ENCODE measurements at regions not wholly inside any gene's neighbourhood (a gene's known extent, or its start where the extent isn't known, plus 50 kb on each side); places are given as distances from the start of the nearest gene placed in this dataset.
"Not testable (repeated sequence)": the region's sequence is repeated elsewhere in the genome, so short reads cannot be mapped to it uniquely, and the experiment has no call there.

DNA sequence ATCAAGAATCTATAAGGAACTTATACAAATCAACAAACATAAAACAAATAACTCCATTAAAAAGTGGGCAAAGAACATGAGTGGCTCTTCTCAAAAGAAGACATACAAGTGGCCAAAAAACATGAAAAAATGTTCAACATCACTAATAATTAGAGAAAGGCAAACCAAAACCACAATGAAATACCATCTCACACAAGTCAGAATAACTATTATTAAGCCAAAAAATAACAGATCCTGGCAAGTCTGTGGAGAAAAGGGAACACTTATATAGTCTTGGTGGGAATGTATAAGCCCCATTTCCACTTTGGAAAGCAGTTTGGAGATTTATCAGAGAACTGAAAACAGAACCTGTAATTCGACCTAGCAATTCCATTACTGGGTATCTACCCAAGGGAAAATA is 921.0 kb downstream of the KCNA4 start:
- H3K4me1 ChIP-seq (ENCODE audit: control insufficient read depth, insufficient read depth, low read length), result no peaks in the 10 kb centered on the region
- no CpG with 5 or more reads among the region's 1 CpG for WGBS (ENCODE audit: insufficient coverage, insufficient read length)
- H3K4me3 ChIP-seq (ENCODE audit: low read length), result no peak overlapping the region
- H3K27ac ChIP-seq (ENCODE audit: low read length), result no peak overlapping the region
- H3K36me3 ChIP-seq (ENCODE audit: control insufficient read depth, insufficient read depth, low read length), result no peaks in the 10 kb centered on the region
- no peaks in the 10 kb centered on the region for H3K9me3 ChIP-seq (ENCODE audit: control insufficient read depth, insufficient read depth, low read length)
- no peak for DNase-seq (ENCODE audit: low read depth, low spot score)
- no peaks in the 10 kb centered on the region for H3K27me3 ChIP-seq (ENCODE audit: control insufficient read depth, insufficient read depth, low read length)

DNA sequence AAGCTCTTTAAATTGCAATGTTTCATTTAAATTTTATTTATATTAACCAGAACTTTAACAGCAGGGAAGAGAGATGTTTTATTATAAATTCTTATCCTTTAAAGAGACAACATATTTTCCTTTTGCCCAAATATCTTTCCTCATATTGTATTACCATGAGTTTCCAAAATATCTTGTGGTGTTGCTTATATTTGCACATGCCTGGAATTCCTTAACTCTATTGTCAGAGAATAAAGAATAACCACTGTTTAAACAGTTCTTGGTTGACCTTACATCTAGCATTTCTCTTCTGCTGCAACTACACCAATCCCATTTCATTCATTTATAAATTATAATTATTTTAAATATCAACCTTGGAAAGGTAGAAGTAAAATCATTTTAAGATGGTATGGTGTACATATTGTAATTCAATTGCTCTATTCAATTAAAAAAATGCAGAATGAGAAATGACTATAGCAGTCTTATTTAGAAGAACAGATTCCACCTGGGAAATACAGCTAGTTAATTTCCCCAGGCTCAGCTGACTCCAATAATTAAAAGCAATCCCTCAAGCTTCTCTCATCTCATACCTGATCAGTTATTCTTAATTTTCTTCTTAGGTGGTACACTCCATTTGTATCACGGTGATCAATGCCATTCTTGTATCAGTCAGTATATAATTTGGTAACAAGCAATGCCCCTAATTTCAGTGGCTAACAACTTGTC is 923.3 kb downstream of the KCNA4 start:
- WGBS (ENCODE audit: insufficient coverage, insufficient read length), result no CpG with 5 or more reads among the region's 1 CpG
- no peak overlapping the region for H3K27ac ChIP-seq (ENCODE audit: low read length)
- H3K9me3 ChIP-seq (ENCODE audit: control insufficient read depth, insufficient read depth, low read length), result no peaks in the 10 kb centered on the region
- H3K36me3 ChIP-seq (ENCODE audit: control insufficient read depth, insufficient read depth, low read length), result no peaks in the 10 kb centered on the region
- no peaks in the 10 kb centered on the region for H3K27me3 ChIP-seq (ENCODE audit: control insufficient read depth, insufficient read depth, low read length)
- H3K4me3 ChIP-seq (ENCODE audit: low read length), result no peak overlapping the region
- H3K4me1 ChIP-seq (ENCODE audit: control insufficient read depth, insufficient read depth, low read length), result no peaks in the 10 kb centered on the region
- DNase-seq (ENCODE audit: low read depth, low spot score), result no peak

DNA sequence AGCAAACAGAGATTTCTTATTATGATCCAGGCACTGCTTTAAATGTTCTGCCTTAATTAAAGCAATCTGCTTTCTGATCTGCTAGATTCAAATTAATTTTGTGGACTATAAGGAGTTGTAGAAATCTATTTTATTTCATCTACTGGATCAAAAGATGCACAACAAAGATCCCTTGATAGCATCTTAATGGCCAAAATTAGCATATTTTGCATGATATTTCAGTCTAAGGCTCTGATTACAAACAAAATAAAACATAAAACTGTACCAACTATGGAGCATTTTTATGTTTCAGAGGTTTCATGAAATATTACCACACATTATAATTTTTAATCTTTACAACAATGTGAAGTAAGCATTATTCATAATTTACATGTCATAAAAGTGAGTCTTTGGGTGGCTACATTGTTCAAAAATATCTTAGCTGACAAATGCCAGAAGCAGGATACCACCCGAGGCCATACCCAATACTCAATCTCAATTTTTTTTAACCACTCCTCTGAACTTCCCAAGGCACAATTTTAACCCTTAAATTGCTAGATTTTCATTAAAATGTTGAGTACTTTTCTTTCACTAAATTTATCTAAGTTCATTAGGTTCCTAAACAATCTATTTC is 929.5 kb downstream of the KCNA4 start:
- H3K27ac ChIP-seq (ENCODE audit: low read length), result no peak overlapping the region
- WGBS (ENCODE audit: insufficient coverage, insufficient read length), result no CpG with 5 or more reads among the region's 1 CpG

DNA sequence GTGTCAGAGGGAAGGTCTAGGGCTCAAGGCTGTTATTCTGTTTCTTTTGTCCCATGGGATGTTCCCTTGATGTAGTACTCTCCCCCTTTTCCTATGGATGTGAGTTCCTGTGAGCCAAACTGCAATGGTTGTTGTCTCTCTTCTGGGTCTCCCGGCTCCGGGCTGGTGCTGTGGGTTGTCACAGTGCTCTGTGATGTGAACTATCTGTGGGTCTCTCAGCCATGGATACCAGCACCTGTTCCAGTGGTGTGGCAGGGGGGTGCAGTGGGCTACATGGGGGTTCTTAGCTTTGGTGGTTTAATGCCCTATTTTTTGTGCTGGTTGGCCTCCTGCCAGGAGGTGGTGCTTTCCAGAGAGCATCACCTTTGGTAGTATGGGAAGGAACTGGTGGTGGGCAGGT is 941.1 kb downstream of the KCNA4 start:
- WGBS (ENCODE audit: insufficient coverage, insufficient read length), result no CpG with 5 or more reads among the region's 2 CpGs
- no peak overlapping the region for H3K4me3 ChIP-seq (ENCODE audit: low read length)
- no peak overlapping the region for H3K27ac ChIP-seq (ENCODE audit: low read length)
- no peaks in the 10 kb centered on the region for H3K27me3 ChIP-seq (ENCODE audit: control insufficient read depth, insufficient read depth, low read length)
- DNase-seq (ENCODE audit: low read depth, low spot score), result no peak
- no peaks in the 10 kb centered on the region for H3K36me3 ChIP-seq (ENCODE audit: control insufficient read depth, insufficient read depth, low read length)
- H3K9me3 ChIP-seq (ENCODE audit: control insufficient read depth, insufficient read depth, low read length), result no peaks in the 10 kb centered on the region
- no peaks in the 10 kb centered on the region for H3K4me1 ChIP-seq (ENCODE audit: control insufficient read depth, insufficient read depth, low read length)

More for the DNA sequence above, 929.5 kb downstream of the KCNA4 start:
- Histone ChIP-seq H3K4me3 (ENCODE audit: low read length) (no peak overlapping the region), H3K27me3 (ENCODE audit: control insufficient read depth, insufficient read depth, low read length) (no peaks in the 10 kb centered on the region), H3K9me3 (ENCODE audit: control insufficient read depth, insufficient read depth, low read length) (no peaks in the 10 kb centered on the region), H3K36me3 (ENCODE audit: control insufficient read depth, insufficient read depth, low read length) (no peaks in the 10 kb centered on the region), H3K4me1 (ENCODE audit: control insufficient read depth, insufficient read depth, low read length) (no peaks in the 10 kb centered on the region; the same call in 1 of the 2 replicates)
- DNase-seq (ENCODE audit: low read depth, low spot score), result no peak

DNA sequence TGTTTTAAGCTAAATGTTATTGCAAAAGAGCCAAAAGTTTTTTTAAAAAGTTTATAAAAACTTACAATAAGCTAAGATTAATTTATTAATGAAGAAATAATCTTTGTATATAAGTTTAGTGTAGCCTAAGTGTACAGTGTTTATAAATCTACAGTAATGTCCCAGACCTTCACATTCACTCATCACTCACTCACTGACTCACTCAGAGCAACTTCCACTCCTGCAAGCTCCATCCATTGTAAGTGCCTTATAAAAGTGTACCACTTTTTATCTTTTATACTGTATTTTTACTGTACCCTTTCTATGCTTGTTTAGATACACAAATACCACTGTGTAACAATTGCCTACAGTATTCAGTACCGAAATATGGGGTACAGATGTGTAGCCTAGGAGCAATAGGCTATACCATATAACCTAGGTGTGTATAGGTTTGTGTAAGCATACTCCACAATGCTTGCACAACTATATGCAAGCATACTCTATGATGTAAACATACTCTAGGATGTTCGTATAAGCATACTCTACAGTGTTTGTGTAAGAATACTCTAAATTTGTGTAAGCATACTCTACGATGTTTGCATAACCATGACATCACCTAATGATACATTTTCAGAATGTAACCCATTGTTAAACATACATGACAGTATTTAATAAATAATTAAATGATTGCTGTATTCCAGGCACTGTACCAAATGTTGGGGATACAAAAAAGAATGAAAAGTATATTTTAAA is 953.0 kb downstream of the KCNA4 start:
- H3K9me3 ChIP-seq (ENCODE audit: control insufficient read depth, insufficient read depth, low read length), result no peaks in the 10 kb centered on the region
- H3K27me3 ChIP-seq (ENCODE audit: control insufficient read depth, insufficient read depth, low read length), result no peaks in the 10 kb centered on the region
- no peak overlapping the region for H3K27ac ChIP-seq (ENCODE audit: low read length)
- WGBS (ENCODE audit: insufficient coverage, insufficient read length), result no CpG with 5 or more reads among the region's 3 CpGs
- H3K4me1 ChIP-seq (ENCODE audit: control insufficient read depth, insufficient read depth, low read length), result no peaks in the 10 kb centered on the region
- H3K36me3 ChIP-seq (ENCODE audit: control insufficient read depth, insufficient read depth, low read length), result no peaks in the 10 kb centered on the region
- H3K4me3 ChIP-seq (ENCODE audit: low read length), result no peak overlapping the region
- DNase-seq (ENCODE audit: low read depth, low spot score), result no peak

DNA sequence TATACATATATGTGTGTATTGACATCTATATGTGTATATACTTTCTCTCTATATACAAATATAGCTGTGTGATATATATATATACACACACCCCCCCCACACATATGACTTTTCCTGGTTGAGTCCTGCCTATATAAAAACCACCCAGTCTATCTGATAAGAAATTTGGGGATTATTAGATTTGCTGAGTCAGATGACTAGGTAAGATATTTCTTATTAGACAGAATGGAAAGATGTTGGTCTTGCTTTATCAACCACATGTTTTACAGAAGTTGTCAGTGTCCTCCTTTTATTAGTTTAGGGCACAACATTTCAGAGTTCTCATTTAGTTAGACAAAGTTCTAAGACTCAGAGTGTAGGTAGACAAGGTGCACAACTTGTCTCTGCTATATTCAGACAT is 953.3 kb downstream of the METTL15 start:
- Histone ChIP-seq H3K36me3 (ENCODE audit: control insufficient read depth, insufficient read depth, low read length) (no peaks in the 10 kb centered on the region), H3K4me1 (ENCODE audit: control insufficient read depth, insufficient read depth, low read length) (no peaks in the 10 kb centered on the region), H3K27me3 (ENCODE audit: control insufficient read depth, insufficient read depth, low read length) (no peaks in the 10 kb centered on the region), H3K4me3 (ENCODE audit: low read length) (no peak overlapping the region), H3K9me3 (ENCODE audit: control insufficient read depth, insufficient read depth, low read length) (no peaks in the 10 kb centered on the region; the same call in 1 of the 2 replicates), H3K27ac (ENCODE audit: low read length) (no peak overlapping the region)
- no peak for DNase-seq (ENCODE audit: low read depth, low spot score)

DNA sequence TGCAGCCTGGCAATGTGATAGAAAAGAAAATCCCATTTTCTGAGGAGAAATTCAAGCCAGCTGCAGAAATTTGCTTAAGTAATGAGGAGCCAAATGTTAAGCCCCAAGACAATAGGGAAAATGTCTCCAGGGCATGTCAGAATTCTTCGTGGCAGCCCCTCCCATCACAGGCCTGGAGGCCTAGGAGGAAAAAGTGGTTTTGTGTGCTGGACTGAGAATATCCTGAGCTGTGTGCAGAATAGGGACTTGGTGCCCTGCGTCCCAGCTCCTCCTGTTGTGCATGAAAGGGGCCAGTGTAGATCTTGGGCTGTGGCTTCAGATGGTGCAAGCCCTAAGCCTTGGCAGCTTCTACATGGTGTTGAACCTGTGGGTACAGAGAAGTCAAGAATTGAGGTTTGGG is 948.3 kb downstream of the METTL15 start:
- H3K27me3 ChIP-seq (ENCODE audit: control insufficient read depth, insufficient read depth, low read length); H3K4me3 ChIP-seq (ENCODE audit: low read length); H3K4me1 ChIP-seq (ENCODE audit: control insufficient read depth, insufficient read depth, low read length); H3K9me3 ChIP-seq (ENCODE audit: control insufficient read depth, insufficient read depth, low read length); H3K36me3 ChIP-seq (ENCODE audit: control insufficient read depth, insufficient read depth, low read length); DNase-seq (ENCODE audit: low read depth, low spot score); H3K27ac ChIP-seq (ENCODE audit: low read length): not testable (repeated sequence)
- no CpG with 5 or more reads among the region's 2 CpGs for WGBS (ENCODE audit: insufficient coverage, insufficient read length)

DNA sequence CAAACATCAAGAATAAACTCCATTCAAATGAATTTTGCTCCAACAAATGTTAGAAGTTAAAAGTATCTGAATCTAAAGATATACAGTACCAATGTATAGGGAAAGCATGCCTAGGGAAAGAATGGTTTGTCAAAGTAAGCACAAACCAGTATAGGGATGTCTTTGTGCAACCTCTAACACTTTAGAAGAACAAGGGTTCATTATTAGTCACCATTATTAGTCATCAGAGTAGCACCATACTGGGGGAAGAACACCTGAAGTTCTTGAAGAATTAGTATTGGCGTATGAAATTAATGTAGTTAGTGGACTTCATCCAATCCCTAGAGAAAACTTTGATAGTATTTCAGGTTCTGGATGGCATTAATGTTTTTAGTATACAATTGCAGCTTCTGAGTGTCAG is 943.7 kb downstream of the METTL15 start:
- no peaks in the 10 kb centered on the region for H3K36me3 ChIP-seq (ENCODE audit: control insufficient read depth, insufficient read depth, low read length)
- no peaks in the 10 kb centered on the region for H3K27me3 ChIP-seq (ENCODE audit: control insufficient read depth, insufficient read depth, low read length)
- H3K4me3 ChIP-seq (ENCODE audit: low read length), result no peak overlapping the region
- no peak overlapping the region for H3K27ac ChIP-seq (ENCODE audit: low read length)
- H3K4me1 ChIP-seq (ENCODE audit: control insufficient read depth, insufficient read depth, low read length), result no peaks in the 10 kb centered on the region
- WGBS (ENCODE audit: insufficient coverage, insufficient read length), result no CpG with 5 or more reads among the region's 1 CpG
- H3K9me3 ChIP-seq (ENCODE audit: control insufficient read depth, insufficient read depth, low read length), result no peaks in the 10 kb centered on the region; the same call in 1 of the 2 replicates
- DNase-seq (ENCODE audit: low read depth, low spot score), result no peak

DNA sequence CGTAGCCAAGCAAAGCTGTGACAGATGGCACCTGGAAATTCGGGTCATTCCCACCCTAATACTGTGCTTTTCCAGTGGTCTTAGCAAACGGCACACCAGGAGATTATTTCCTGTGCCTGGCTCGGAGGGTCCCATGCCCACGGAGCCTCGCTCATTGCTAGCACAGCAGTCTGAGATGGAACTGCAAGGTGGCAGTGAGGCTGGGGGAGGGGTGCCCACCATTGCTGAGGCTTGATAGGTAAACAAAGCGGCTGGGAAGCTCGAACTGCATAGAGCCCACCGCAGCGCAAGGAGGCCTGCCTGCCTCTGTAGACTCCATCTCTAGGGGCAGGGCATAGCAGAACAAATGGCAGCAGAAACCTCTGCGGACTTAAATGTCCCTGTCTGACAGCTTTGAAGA is 942.8 kb downstream of the METTL15 start:
- DNase-seq (ENCODE audit: low read depth, low spot score); H3K27ac ChIP-seq (ENCODE audit: low read length); H3K4me3 ChIP-seq (ENCODE audit: low read length); H3K27me3 ChIP-seq (ENCODE audit: control insufficient read depth, insufficient read depth, low read length); H3K9me3 ChIP-seq (ENCODE audit: control insufficient read depth, insufficient read depth, low read length); H3K36me3 ChIP-seq (ENCODE audit: control insufficient read depth, insufficient read depth, low read length); H3K4me1 ChIP-seq (ENCODE audit: control insufficient read depth, insufficient read depth, low read length): not testable (repeated sequence)
- no CpG with 5 or more reads among the region's 11 CpGs for WGBS (ENCODE audit: insufficient coverage, insufficient read length)

DNA sequence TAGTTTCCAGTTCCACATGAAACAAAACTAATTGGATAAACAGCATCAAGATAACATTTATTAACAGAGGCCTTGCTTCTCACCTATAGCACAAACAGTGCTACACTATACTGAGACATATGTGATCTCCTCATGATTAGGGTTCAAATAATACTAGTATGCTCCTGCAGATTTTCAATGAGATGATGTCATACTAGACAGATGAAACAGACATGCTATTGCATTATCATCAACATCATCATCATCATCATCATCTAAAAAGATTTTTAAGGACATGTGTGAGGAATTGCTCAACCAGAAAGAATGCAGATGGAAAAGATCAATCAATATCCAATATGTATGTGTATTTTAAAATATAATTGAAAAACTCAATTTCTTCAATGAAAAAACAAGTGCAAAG is 932.3 kb downstream of the METTL15 start:
- Histone ChIP-seq H3K9me3 (ENCODE audit: control insufficient read depth, insufficient read depth, low read length) (no peaks in the 10 kb centered on the region), H3K27ac (ENCODE audit: low read length) (no peak overlapping the region), H3K4me1 (ENCODE audit: control insufficient read depth, insufficient read depth, low read length) (no peaks in the 10 kb centered on the region), H3K36me3 (ENCODE audit: control insufficient read depth, insufficient read depth, low read length) (no peaks in the 10 kb centered on the region), H3K27me3 (ENCODE audit: control insufficient read depth, insufficient read depth, low read length) (no peaks in the 10 kb centered on the region), H3K4me3 (ENCODE audit: low read length) (no peak overlapping the region)
- no peak for DNase-seq (ENCODE audit: low read depth, low spot score)
